ENCODE measurements at regions not wholly inside any gene's neighbourhood (a gene's known extent, or its start where the extent isn't known, plus 50 kb on each side); places are given as distances from the start of the nearest gene placed in this dataset.

DNA sequence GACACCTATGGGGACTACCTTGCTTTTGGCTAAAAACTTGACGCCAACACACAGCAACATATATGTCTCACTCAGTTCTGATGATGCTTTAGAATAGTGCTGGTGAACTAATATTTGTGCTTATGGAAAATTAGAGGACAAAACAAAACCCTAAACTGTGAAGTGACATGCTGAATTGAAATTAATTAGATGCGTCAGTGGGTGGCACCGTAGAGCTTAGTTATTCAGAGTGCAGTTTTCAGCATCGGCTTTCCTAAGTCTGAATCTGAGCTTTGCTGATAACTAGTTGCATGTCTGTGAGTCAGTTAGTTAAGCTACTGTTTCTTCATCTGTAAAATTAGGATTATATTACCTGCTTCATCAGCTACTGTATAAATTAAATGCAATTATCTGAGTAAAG is 245.0 kb upstream of the SORCS1 start:
- DNase-seq = peak; percentile 60

DNA sequence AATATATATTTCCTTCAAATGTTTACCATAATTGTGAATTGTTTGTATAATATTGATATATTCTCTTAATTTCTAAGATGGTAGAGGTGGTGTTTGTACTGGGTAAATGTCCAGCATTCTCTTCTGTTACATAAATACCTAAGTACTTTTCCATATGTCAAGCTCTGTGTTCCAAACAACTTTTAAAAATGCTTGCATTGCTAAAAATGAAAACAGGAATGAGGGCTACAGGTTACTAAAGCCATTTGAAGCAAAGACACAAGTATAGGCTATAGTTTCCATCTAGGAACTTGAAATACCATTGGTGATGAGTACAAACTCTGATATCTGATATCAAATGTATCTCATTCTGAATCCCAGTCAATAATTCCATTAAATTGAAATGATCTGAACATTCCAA is 233.6 kb upstream of the SORCS1 start:
- DNase-seq = no peak

DNA sequence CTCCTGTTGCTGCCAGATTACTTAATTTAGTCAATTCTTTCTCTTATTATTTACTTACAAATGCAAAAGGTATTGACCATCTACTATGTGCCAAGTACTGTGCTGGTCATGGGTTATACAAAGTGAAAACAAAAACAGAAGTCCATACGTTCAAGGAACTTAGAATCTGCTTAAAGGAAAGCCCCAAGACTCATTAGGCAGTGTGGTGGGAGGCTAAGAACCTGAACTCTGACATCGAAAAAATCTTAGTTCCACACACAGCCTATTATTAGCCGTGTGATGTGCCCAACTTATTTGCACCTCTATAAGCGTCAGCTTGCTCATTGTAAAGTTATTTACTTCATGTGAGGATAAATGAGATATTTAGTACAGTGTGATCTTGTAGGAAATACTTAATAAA is 227.4 kb upstream of the SORCS1 start:
- DNase-seq = no peak

DNA sequence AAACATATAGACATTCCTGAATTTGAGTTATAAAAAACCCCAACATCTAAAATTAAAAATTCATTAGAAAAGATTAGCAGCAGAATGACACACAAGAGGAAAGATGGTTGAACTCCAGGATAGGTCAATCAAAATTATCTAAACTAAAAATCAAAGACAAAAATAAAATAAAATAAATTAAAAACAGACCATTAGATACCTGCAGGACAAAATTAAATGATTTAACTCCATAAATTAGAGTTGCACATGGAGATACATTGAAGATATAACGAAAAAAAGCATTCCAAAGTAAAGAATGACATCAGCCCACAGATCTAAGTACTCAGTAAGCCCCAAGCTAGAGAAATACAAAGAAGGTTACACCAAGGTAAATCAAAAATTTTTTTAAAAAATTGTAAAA is 226.1 kb upstream of the SORCS1 start:
- DNase-seq = no peak

DNA sequence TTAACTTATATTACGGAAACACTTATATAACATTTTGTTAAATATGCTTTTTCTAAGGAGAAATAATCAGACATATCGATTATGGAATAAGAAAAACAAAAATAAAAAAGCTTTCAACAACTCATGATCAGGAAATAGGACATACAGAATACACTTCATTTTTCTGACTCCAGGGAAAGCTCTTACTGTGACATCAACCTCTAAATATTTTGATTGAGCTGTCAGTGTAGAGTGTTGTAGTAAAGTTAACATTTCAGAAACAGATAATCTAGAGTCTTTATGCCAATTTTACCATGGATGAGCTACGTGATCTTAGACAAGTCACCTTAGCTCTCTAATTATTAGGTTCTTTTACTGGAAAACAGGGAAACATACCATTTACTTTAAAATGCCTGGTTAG is 218.9 kb upstream of the SORCS1 start:
- DNase-seq = no peak

DNA sequence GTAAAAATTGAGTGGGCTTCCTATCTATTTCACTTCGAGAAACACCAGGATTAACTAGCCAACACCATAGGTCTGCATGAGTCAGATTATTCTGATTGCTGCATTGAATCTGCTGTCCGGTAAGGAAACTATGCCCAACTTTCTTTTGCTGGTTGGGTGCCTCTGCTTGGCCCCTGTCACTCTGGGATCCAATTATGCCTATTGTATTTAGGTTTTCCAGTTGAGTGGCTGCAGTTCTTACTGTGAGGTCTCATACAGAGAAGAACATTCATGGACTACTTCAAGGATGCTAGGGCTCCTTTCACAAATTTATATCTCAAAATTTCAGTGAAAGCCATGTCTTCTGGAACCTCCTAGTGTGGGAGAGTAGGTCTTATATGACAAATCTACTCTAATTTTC is 215.1 kb upstream of the SORCS1 start:
- no peak for DNase-seq

DNA sequence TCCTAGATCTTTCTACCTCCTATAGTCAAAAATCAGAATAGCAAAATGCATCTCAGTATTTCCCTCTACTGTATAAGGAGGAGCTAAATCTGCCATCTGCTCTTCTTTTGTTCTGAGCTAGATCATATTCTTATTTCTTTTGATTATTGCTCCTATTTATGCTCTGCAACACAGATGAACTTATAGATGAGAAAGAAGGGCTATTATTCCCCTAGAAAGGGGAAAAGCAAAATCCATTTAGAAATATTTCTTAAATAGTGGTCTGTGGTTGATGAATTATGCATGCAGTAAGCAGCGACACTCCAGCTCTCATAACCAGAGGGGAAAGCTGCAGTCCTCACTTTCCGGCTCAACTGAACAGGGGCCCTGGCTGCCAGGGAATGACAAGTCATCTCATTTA is 207.3 kb upstream of the SORCS1 start:
- DNase-seq = no peak

DNA sequence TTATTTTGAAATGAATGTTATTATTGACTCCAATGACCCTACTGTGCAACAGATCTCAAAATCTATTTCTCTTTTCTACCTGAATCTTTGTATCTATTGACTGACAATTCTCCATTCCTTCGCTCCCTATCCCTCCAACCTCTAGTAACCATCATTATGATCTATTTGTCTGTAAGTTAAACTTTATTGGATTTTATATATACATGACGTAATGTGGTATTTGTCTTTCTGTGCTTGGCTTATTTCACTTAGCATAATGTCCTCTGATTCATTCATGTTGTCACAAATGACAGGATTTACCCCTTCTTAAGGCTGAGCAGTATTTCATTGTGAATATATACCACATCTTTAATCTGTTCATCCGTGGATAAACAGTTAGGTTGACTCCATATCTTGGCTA is 200.4 kb upstream of the SORCS1 start:
- no peak for DNase-seq

DNA sequence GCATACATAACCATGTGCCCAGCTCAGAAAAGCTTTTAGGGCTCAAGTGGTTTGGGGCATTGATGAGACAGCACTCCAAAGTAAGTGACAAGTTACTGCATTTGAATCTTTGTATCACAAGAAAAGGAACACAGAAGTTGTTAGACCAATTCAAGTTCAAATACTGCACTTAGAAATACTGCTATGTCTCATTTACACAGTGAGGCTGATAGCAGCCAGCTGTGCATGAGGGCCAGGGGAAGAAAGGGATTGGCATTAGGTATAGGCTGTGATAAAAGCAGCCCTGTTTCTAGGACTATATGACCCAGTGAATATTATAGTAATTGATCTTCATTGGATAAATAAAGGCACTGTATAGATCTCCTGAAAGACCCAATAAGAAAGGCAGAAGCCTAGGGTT is 197.8 kb upstream of the SORCS1 start:
- DNase-seq = no peak

DNA sequence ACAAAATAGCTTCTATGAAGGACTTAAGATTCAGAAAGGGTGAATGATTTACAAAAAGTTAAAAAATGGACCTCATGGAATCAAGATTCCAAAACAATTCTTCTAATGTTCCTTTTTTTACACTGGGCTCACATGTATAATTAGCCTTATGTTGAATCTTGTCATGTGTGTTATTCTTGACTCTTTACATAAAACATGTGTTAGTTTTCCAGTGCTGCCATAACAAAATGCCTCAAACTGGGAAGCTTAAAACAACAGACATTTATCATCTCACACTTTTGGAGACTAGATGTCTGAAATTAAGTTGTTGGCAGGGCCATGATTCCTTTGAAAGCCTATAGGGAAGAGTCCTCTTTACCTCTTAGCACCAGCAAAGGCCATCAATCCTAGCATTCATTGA is 192.5 kb upstream of the SORCS1 start:
- DNase-seq = no peak

DNA sequence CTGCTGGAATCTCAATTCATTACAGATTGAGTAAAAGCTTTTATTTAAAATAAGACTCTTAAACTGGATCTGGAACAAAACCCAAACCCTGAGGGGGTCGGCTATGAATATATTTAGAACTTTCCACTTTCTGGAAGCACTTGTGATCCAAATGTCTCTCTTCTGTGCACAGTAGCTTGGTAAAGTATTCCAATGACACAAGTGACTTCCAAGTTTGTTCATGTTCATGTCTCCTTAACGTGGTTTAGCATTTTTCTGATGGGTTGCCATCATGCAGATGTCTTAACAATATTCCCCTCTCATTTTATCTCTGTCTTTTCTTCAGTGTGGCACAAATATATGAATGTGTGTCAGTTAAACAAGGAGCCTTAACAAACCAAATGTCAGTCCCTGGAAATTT is 191.9 kb upstream of the SORCS1 start:
- no peak for DNase-seq

DNA sequence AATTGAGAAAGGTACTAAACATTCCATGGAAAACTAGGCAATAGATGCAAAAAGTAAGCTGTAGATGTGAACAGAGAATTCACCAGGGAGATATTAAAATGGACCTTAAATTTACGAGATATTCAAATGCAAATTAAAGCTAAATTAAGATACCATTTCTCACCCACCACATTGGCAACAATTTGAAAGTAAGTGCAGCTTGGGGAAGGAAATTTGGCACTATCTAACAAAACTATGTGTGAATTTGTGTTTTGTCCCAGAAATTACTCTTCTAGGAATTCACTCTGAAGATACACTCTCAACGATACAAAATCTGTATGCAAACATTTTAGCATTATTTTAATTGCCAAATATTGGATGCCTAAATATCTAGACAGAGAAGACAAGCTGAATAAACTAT is 178.2 kb upstream of the SORCS1 start:
- no peak for DNase-seq

DNA sequence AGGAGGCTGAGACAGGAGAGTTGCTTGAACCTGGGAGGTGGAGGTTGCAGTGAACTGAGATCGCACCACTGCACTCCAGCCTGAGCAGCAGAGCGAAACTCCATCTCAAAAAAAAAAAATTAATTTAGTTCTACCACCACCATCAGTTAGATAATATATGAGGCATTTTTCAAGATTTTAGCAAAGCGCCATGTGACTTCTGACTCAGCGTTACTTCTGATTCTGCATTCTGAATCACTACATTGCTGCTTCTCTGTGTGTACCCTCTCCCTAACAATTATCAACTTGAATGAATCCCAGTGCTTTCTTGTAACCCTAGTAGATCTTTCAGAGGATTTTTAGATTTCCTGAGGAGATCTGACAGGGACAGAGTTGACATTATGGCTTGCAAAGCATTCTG is 176.8 kb upstream of the SORCS1 start:
- peak; percentile 21 for DNase-seq

DNA sequence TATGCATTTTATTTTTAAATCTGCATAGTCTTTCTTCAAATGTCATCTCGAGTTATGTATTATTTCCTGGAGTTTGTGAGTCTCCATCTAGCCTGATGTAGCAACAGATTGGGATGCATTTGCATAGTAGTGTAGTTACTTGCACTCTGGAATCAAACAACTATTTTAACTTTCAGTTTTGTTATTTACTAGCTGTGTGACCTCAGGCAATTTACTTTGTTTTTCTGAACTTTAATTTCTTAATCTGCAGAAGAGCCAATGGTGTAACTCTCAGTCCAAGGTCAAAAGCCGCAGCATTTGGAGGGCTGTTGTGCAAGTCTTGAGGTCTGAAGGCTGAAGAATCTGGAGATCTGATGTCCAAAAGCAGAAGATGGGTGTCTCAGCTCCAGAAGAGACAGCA is 175.8 kb upstream of the SORCS1 start:
- DNase-seq = peak; percentile 8

DNA sequence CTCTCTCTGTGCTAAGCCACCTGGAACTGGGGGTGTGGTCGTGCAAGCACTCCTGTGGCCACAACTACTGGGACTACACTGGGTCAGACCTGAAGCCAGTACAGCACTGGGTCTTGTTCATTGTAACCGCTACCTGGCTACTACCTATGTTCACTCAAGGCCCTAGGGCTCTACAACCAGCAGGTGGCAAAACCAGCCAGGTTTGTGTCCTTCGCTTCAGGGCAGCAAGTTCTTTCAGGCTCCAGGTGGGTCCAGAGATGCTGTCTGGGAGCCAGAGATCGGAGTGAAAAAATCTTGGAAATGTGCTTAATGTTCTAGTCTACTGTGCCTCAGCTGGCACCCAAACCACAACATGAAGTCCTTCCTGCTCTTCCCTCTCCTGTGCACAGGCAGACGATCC is 171.6 kb upstream of the SORCS1 start:
- no peak for DNase-seq

DNA sequence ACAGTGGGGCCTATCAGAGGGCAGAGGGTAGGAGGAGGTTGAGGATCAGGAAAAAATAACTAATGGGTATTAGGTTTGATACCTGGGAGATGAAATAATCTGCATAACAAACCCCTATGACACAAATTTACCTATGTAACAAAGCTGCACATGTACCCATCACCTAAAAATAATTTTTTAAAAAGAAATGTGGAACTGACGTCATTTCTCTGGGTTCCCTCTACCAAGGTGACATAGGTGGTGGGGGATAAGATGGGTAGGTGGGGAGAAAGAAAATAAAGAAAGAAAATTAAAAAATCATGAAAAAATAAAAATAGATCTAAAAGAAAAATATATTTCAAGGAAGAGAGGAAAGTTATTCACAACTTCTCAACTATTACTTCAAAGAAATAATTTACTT is 153.1 kb upstream of the SORCS1 start:
- no peak for DNase-seq

DNA sequence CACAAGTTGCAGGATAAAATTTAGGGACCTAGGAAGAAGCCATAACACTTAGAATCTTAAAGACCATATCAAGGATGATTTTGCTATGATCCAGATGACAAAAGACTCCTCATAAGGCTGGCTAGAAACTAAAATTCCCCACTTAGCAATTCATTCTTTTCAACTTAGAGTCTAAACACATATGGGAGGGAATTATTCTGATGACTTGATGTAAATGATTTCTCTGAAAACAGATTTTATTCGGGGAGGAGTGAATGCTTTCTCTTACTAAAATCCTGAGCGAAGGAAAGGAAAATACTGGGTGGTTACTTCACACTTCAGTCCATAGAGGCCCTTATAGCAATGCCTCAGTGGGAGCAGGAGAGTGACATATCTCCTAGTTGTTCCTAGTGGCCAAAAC is 138.7 kb upstream of the SORCS1 start:
- no peak for DNase-seq

DNA sequence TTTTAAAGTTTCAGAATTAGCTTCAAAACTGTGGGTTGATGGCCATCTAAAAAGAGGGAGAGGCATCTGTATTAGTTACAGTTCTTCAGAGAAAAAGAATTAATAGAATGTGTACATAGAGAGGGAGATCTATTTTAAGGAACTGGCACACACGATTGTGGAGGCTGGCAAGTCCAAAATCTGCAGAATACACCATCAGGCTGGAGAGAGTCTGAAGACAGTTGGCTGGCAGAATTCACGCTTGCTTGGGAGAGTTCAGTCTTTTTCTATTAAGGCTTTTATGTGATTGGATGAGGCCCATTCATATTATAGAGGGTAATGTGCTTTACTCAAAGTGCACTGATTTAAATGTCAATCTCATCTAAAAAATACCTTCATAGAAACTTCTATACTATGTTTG is 135.1 kb upstream of the SORCS1 start:
- DNase-seq = no peak

DNA sequence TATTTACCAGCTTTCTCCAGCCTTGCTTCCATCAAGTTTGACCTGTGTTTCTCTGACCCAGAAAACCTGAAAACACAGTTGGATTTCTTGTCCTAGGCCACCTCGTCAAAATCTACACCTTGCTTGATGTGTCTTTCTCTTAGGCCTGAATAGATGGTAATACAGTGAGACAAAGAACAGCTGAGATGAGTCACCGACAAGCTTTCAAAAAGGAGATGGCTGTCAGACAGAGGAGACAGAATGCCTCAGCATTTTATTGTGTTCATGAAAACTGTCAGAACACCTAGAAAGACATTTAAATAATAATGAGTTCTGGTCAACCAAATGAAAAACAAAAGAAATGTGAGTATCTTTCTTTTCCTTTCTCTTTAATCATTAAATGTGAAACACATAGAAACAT is 119.7 kb upstream of the SORCS1 start:
- no peak for DNase-seq

DNA sequence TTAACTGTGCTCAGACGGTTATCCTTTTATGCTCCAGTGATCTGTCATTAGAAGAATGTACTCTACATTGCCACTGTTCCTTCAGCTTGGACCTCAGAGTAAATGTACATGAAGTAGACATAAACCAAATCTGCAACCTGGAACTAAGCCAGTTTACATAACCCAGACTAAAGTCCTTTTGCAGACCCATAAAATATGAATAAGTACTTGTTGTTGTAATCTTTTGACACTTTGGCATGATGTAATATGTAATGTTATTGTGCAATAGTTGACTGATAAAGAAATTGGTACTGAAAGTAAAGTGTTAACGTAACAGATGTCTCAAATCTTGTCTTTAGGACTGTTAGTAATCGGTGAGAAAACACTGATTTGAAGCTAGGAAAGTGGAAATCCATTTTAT is 115.8 kb upstream of the SORCS1 start:
- DNase-seq = no peak

DNA sequence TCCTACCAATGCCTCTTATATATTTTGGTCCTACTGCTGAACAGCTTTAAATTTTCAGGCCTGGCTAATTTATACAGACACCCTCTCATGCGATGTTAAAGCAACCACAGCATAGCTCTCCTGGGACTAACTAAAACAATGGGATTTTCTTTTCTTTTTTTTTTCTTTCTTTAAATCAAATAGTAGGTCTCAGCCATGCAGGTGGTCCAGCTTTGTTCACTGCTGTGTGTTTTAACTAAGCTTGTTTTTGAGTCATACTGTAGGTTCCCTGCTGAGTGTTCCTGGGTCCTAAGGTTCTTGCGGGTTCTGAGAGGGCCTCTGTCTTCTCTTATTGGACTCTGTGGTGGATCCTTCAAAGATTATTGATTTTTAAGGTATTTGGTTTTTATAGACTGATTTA is 113.1 kb upstream of the SORCS1 start:
- no peak for DNase-seq

DNA sequence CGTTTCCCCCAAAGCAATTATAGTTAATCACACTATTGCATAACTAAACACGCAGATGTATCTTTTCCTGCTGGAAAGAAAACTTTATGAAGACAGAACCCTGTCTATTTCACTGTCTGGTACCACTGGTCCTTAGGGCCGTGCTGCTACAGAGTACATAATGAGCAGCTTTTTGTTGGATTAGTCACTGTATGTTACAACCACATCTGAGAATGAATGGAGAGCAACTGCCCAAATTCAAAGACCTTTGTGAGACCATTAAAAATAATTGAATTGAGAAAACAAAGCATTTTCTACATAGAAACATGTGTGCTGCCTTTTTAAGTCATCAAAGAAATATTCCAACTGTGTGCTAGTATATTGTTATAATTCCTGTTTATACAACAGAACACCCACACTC is 111.3 kb upstream of the SORCS1 start:
- no peak for DNase-seq

DNA sequence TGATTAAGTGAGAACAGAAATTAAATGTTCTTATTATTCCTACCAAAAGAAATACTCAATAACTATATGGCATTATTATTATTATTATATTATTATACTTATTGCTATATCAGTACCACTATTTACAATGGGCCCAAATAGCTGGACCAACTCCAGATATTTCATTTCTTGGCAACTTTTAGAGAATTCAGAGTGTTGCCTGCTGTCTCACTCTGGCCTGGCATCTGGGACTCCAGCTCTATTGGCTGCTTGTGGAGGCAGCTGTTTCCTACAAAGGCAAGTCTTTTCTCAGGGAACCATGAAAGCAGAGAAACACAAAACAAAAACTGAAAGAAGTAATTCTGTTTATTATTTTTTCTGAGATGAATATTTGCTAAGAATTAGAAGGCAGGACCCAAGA is 105.1 kb upstream of the SORCS1 start:
- DNase-seq = no peak

DNA sequence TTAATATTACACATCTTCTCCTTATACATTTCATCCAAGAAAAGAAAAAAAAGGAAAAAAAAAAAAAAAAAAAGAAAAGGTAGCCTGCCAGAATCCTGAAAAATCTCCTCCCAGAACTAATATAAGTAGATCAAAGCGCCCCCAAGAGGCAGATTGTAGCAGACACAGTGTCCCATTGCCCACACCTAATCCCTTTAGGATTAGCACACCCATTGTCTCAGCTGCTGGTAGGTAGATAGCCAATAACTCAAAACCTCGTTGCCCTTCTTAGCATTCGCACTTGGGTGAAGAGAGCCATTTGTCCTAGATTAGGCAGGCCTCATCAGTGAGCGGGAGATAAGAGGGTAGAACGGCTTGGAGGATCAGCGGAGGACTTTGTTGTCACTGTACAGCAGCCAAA is 100.2 kb upstream of the SORCS1 start:
- no peak for DNase-seq

DNA sequence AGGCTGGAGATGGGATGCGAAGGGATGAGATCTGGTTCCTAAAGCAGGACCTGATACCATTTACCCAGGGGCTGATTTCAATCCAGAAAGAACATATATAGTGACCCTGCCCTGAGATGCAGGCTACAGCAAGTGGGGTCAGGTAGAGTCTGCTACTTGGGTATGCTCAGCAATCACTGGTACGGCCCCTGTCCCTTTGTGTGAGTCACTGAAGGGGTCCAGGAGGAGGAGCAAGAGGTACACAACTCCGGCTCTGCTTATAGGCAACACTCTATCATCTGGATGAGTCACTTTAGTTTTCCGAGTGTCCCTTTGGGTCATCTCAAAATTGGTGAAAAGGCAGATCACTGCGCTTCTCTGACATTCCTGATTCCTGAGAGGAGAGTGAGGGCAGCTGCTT is 79.6 kb upstream of the SORCS1 start:
- no peak for DNase-seq

DNA sequence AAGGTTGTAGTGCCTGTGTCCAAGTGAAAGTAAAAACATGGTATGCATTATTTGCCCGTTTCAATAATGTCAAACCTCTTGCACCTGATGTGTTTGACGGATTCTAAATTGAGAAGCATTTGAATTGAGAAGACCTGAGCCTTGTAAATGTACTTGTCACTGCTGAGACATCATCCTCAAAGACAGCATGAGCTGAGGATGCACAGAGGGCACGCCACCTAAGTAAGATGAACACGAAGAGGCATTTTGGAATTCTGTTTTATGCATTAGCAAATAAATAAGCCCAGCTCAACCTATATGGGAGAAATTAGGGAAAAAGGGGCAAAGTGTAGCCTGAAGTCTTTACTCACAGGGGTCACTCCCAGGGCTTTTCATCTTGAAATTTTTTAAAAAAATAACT is 73.8 kb upstream of the SORCS1 start:
- no peak for DNase-seq

DNA sequence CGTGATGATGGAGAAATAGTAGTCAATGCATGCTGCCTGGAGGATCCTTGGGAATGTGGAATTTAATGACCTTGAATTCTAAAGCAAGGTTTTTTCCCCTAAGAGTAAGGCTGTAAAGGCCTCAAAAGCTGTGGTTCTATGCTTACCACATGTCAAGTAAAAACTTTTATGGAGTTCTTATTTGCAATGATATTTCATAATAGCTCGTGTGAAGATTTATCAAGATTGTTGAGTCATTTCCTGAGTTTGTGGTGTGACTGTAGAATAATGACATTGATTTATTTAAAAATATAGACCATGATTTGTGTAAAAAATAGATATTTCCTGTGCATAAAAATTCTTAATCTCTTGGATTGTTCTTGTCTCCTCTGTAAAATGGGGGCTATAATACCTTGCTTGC is 67.5 kb upstream of the SORCS1 start:
- peak; percentile 43 for DNase-seq
